H9 (cell line): ENCODE measurements at regions not wholly inside any gene's neighbourhood (a gene's known extent, or its start where the extent isn't known, plus 50 kb on each side); places are given as distances from the start of the nearest gene placed in this dataset.

Experiments used
- DNase-seq: peaks from one replicate; pipeline ENCODE4 v3.0.0-alpha.2; 2017
- H2AFZ ChIP-seq: one replicate; pipeline ENCODE4 v1.6.1; 2013; ENCODE audit warnings: mild to moderate bottlenecking, low read length, control low read depth, moderate library complexity
- H2AK5ac ChIP-seq: 2 replicates; pipeline ENCODE4 v1.6.1; 2013; ENCODE audit warnings: low read length, control low read depth, mixed read lengths; ENCODE audit not compliant: insufficient read length
- H2BK120ac ChIP-seq: one replicate; pipeline ENCODE4 v1.6.1; 2013; ENCODE audit warnings: low read depth, mild to moderate bottlenecking, low read length, control low read depth, inconsistent platforms; ENCODE audit not compliant: poor library complexity, severe bottlenecking
- H2BK12ac ChIP-seq: 2 replicates; pipeline ENCODE4 v1.6.1; 2013; ENCODE audit warnings: low read length, control low read depth, mixed read lengths, low read depth; ENCODE audit not compliant: insufficient read length
- H2BK15ac ChIP-seq: 2 replicates; pipeline ENCODE4 v1.6.1; 2013; ENCODE audit warnings: low read depth, low read length, control low read depth
- H2BK20ac ChIP-seq: one replicate; pipeline ENCODE4 v1.6.1; 2013; ENCODE audit warnings: low read depth, mild to moderate bottlenecking, low read length, control low read depth, inconsistent platforms; ENCODE audit not compliant: poor library complexity, severe bottlenecking
- H2BK5ac ChIP-seq: 2 replicates; pipeline ENCODE4 v1.6.1; 2013; ENCODE audit warnings: low read length, control low read depth, mixed read lengths; ENCODE audit not compliant: insufficient read length
- H3K14ac ChIP-seq: 2 replicates; pipeline ENCODE4 v1.6.1; 2013; ENCODE audit warnings: low read length, control low read depth; ENCODE audit not compliant: insufficient read depth
- H3K18ac ChIP-seq: 2 replicates; pipeline ENCODE4 v1.6.1; 2013; ENCODE audit warnings: low read depth, mild to moderate bottlenecking, mixed read lengths, low read length, control low read depth; ENCODE audit not compliant: insufficient read length
- H3K23ac ChIP-seq: 2 replicates; pipeline ENCODE4 v1.6.1; 2013; ENCODE audit warnings: low read length, control low read depth, mixed read lengths, low read depth; ENCODE audit not compliant: insufficient read length
- H3K23me2 ChIP-seq: 2 replicates; pipeline ENCODE4 v1.6.1; 2013; ENCODE audit warnings: low read depth, mild to moderate bottlenecking, mixed read lengths, low read length, control low read depth; ENCODE audit not compliant: insufficient read length, poor library complexity, severe bottlenecking
- H3K27ac ChIP-seq: 2 replicates; pipeline ENCODE4 v1.5.1; 2013; ENCODE audit warnings: low read length, control low read depth, mixed read lengths, low read depth; ENCODE audit not compliant: insufficient read length
- H3K27me3 ChIP-seq: 2 replicates; pipeline ENCODE4 v1.6.1; 2013; ENCODE audit warnings: low read length, control low read depth, inconsistent platforms; ENCODE audit not compliant: insufficient read depth
- H3K4ac ChIP-seq: 2 replicates; pipeline ENCODE4 v1.6.1; 2013; ENCODE audit warnings: low read depth, mild to moderate bottlenecking, control low read depth, inconsistent platforms, low read length, moderate library complexity
- H3K4me1 ChIP-seq: 2 replicates; pipeline ENCODE4 v1.6.1; 2013; ENCODE audit warnings: low read length, control low read depth, inconsistent platforms; ENCODE audit not compliant: insufficient read depth
- H3K4me2 ChIP-seq: 2 replicates; pipeline ENCODE4 v1.6.1; 2013; ENCODE audit warnings: low read length, control low read depth, mixed read lengths; ENCODE audit not compliant: insufficient read length, insufficient read depth
- H3K56ac ChIP-seq: 2 replicates; pipeline ENCODE4 v1.6.1; 2013; ENCODE audit warnings: low read depth, mild to moderate bottlenecking, mixed read lengths, low read length, control low read depth; ENCODE audit not compliant: insufficient read length
- H3K79me1 ChIP-seq: 2 replicates; pipeline ENCODE4 v1.6.1; 2013; ENCODE audit warnings: low read depth, mild to moderate bottlenecking, moderate library complexity, low read length, control low read depth, inconsistent platforms; ENCODE audit not compliant: insufficient read depth, poor library complexity, severe bottlenecking
- H3K79me2 ChIP-seq: 2 replicates; pipeline ENCODE4 v1.6.1; 2013; ENCODE audit warnings: low read length, control low read depth, inconsistent platforms; ENCODE audit not compliant: insufficient read depth
- H3K9ac ChIP-seq: 2 replicates; pipeline ENCODE4 v1.6.1; 2013; ENCODE audit warnings: low read length, control low read depth, mixed read lengths; ENCODE audit not compliant: insufficient read length; ENCODE audit errors: extremely low read depth
- H3K9me3 ChIP-seq: one replicate; pipeline ENCODE4 v1.6.1; 2013; ENCODE audit warnings: low read depth, low read length, inconsistent platforms; ENCODE audit not compliant: control insufficient read depth
- H3T11ph ChIP-seq: one replicate; pipeline ENCODE4 v1.6.1; 2013; ENCODE audit warnings: mild to moderate bottlenecking, low read length, control low read depth, inconsistent platforms
- H4K20me1 ChIP-seq: one replicate; pipeline ENCODE4 v1.6.1; 2013; ENCODE audit not compliant: control insufficient read depth, insufficient read length, insufficient read depth
- H4K5ac ChIP-seq: 2 replicates; pipeline ENCODE4 v1.6.1; 2013; ENCODE audit warnings: low read depth, mild to moderate bottlenecking, mixed read lengths, low read length, control low read depth; ENCODE audit not compliant: insufficient read length
- H4K8ac ChIP-seq: replicated peaks from 2 replicates; pipeline ENCODE4 v1.6.1; 2013; ENCODE audit warnings: low read length, control low read depth, mixed read lengths, low read depth; ENCODE audit not compliant: insufficient read length
- H4K91ac ChIP-seq: 2 replicates; pipeline ENCODE4 v1.6.1; 2013; ENCODE audit warnings: low read depth, mild to moderate bottlenecking, moderate library complexity, mixed read lengths, low read length, control low read depth; ENCODE audit not compliant: insufficient read length
- H3K27ac Mint-ChIP-seq, 3 experiments: 2 replicates in 2 of 3; 3 replicates in 1 of 3; pipeline ENCODE4 v1.8.0; 2020 to 2021; ENCODE audit warnings: mixed read lengths in 3 of 3, mild to moderate bottlenecking in 1 of 3, moderate library complexity in 1 of 3
- H3K27me3 Mint-ChIP-seq: 2 replicates; pipeline ENCODE4 v1.8.0; 2021; ENCODE audit warnings: low read depth, mild to moderate bottlenecking, moderate library complexity, mixed read lengths
- H3K36me3 Mint-ChIP-seq, 3 experiments: 2 replicates in 2 of 3; 3 replicates in 1 of 3; pipeline ENCODE4 v1.8.0; 2020 to 2021; ENCODE audit warnings: low read depth in 3 of 3, mixed read lengths in 3 of 3; ENCODE audit not compliant: insufficient read depth in 1 of 3
- H3K4me1 Mint-ChIP-seq, 2 experiments: 2 replicates each; pipeline ENCODE4 v1.8.0; 2020; ENCODE audit warnings: mixed read lengths in 2 of 2
- H3K4me3 Mint-ChIP-seq, 2 experiments: 2 replicates in 1 of 2; 3 replicates in 1 of 2; pipeline ENCODE4 v1.8.0; 2020 to 2021; ENCODE audit warnings: mild to moderate bottlenecking in 2 of 2, mixed read lengths in 2 of 2, moderate library complexity in 1 of 2
- H3K9me3 Mint-ChIP-seq, 2 experiments: 2 replicates in 1 of 2; 3 replicates in 1 of 2; pipeline ENCODE4 v1.8.0; 2020; ENCODE audit warnings: mild to moderate bottlenecking in 2 of 2, mixed read lengths in 2 of 2, moderate library complexity in 1 of 2
- WGBS: extraction: QIAGEN DNeasy Blood & Tissue Kit; methylation state at CpG from one replicate; pipeline ENCODE4 v1.1.7; 2013; ENCODE audit warnings: missing lambda C conversion rate, low lambda C conversion rate, mixed read lengths; ENCODE audit not compliant: insufficient read length; ENCODE audit errors: extremely low coverage; 5-methylcytosine and 5-hydroxymethylcytosine counted together
- TF ChIP-seq, protein P1 (sequence below): fragments of 200-600 bp; sonication (generic); conservative IDR thresholded peaks from 3 replicates; pipeline ENCODE4 v1.8.0; 2021; ENCODE audit warnings: antibody characterized with exemption, mild to moderate bottlenecking

DNA sequence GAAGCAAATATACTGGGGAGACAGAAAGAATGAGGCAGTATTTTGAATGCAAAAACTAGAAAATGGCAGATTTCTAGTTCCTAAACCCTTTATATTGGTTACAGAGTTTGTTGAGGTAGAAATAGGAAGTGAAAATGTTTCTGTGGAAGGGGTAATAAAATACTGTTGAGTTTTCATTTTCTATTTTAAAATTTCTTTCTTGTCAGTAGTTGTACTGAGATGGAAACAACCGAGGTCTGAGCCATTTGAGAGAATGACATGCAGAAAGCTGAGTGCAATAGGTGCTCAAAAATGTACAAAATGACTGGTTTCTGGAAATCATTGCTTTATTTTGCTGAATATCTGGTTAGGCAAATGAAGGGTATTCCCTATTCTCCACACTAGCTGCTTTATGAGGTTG is 361.4 kb downstream of the CHL1 start:
- H2AK5ac ChIP-seq: no peak overlapping the region
- no peak overlapping the region for H3K4ac ChIP-seq
- no peak overlapping the region for H4K91ac ChIP-seq
- H3K4me1 ChIP-seq: no peaks in the 10 kb centered on the region
- no peak overlapping the region for H2BK120ac ChIP-seq
- no peak overlapping the region for H2BK12ac ChIP-seq
- H3K4me2 ChIP-seq: no peak overlapping the region
- H3K27me3 Mint-ChIP-seq: no peaks in the 10 kb centered on the region; the same call in 1 of the 2 replicates
- no peaks in the 10 kb centered on the region for H3K79me1 ChIP-seq
- no peak overlapping the region for H3K9ac ChIP-seq
- no CpG with 5 or more reads among the region's 1 CpG for WGBS
- no peaks in the 10 kb centered on the region for H3K36me3 Mint-ChIP-seq
- H3K79me2 ChIP-seq: no peaks in the 10 kb centered on the region
- H3K23me2 ChIP-seq: no peaks in the 10 kb centered on the region
- H2BK20ac ChIP-seq: no peak overlapping the region
- no peak overlapping the region for H3K18ac ChIP-seq
- H4K20me1 ChIP-seq: no peaks in the 10 kb centered on the region
- no peak overlapping the region for H3K27ac ChIP-seq
- TF ChIP-seq, protein P1, sequence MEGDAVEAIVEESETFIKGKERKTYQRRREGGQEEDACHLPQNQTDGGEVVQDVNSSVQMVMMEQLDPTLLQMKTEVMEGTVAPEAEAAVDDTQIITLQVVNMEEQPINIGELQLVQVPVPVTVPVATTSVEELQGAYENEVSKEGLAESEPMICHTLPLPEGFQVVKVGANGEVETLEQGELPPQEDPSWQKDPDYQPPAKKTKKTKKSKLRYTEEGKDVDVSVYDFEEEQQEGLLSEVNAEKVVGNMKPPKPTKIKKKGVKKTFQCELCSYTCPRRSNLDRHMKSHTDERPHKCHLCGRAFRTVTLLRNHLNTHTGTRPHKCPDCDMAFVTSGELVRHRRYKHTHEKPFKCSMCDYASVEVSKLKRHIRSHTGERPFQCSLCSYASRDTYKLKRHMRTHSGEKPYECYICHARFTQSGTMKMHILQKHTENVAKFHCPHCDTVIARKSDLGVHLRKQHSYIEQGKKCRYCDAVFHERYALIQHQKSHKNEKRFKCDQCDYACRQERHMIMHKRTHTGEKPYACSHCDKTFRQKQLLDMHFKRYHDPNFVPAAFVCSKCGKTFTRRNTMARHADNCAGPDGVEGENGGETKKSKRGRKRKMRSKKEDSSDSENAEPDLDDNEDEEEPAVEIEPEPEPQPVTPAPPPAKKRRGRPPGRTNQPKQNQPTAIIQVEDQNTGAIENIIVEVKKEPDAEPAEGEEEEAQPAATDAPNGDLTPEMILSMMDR: no peak
- H2AFZ ChIP-seq: no peak overlapping the region
- no peak overlapping the region for H3K23ac ChIP-seq
- no peak overlapping the region for H2BK15ac ChIP-seq
- H3K9me3 ChIP-seq: no peaks in the 10 kb centered on the region
- H3K14ac ChIP-seq: no peak overlapping the region
- H3K4me3 Mint-ChIP-seq: no peak overlapping the region
- no peak overlapping the region for H4K5ac ChIP-seq
- no peak overlapping the region for H2BK5ac ChIP-seq
- H3K4me1 Mint-ChIP-seq: no peaks in the 10 kb centered on the region
- DNase-seq: no peak
- no peak overlapping the region for H3K27ac Mint-ChIP-seq
- no peaks in the 10 kb centered on the region for H3K9me3 Mint-ChIP-seq
- H3K27me3 ChIP-seq: no peaks in the 10 kb centered on the region
- no peak overlapping the region for H3T11ph ChIP-seq
- H3K56ac ChIP-seq: no peak overlapping the region
- H4K8ac ChIP-seq: no peak overlapping the region
